HUDEP-2 (cell line): ENCODE measurements at regions not wholly inside any gene's neighbourhood (a gene's known extent, or its start where the extent isn't known, plus 50 kb on each side); places are given as distances from the start of the nearest gene placed in this dataset.
"Not testable (repeated sequence)": the region's sequence is repeated elsewhere in the genome, so short reads cannot be mapped to it uniquely, and the experiment has no call there.

Experiments used
- DNase-seq, 76 experiments: peaks; one replicate each; lab custom pipeline; 2025; ENCODE audit not compliant: unreplicated experiment in 76 of 76; lab: John Stamatoyannopoulos, UW

DNA sequence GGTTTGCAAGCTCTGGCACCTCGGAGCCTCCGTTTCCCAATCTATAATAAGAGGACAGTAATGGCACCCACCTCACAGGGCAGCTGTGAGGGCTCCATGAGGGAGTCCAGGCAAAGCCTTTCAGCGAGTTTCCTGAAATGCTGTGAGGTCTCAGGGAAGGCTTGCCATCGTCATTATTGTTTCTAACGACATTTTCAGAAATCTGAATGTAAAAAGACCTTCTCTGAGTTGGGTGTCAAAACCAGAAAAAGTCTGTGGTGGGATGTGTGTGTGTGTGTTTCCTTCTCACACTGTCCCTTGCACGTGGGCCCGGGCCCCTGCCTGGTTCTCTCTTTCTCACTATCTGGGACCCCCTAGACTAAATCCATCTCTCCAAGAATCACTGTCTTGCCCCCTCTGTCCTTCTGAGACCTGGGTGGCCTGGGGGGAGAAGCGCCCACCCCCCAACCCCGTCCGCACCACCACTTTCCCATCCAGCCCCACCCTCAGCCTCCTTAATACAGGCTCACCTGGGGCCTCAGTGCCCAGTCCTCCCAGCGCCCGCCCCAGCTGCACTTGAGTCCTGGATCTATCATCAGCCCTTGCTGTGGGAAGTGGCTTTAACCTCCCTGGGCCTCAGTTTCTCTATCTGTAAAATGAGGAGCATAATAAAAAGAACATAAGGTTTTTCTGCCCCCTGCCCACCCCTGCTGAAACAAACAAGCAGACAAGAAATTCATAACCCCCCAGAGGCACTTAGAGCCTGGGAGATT, 180.3 kb downstream of the C9orf50 start:
- no peak for DNase-seq

DNA sequence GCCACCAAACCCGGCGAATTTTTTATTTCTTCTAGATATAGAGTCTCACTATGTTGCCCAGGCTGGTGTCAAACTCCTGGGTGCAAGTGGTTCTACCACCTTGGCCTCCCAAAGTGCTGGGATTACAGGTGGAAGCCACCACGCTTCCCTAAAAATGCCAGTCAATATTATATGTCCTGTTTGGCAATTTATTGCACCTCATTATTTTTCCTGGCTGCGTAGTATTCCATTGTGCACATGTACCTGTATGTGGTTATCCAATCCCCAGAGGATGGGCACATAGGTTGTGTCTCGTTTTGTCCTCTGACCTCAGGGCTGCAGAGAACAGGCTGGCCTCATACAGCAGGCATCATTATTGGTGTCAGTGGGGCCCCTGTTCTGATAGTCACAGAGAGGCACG, 181.7 kb downstream of the C9orf50 start:
- DNase-seq: no peak

DNA sequence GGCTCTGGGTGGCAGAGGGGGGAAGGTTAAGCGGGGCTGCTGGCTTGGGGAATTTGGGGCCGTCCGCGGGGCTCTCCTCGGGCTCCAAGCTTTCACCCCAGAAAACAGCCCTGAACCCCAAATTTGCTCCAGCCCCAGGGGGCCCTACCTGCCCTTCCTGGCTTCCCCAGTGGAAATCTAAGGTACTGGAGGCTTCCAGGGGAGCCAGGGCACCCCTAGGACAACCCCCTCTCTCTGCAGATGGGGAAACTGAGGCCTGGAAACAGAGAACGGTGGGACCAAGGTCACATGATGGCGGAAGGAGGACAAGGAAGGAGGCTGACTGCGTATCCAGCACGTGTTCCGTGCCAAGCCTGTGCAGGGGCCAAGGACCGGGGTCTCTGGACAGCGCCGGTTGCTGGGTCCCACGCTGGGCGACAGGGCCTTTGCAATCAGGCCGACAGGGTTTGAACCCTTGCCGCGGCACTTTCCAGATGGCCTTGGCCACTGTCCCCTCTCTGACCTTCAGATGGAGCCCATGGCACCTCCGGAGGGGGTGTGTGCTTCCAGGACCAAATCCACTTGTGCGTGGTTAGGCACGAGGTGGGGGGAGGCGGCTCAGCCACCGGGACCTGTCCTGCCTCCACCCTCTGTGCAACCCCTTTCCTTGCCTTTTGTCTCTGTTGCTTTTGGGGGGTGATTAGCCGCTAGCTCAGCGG, 183.1 kb downstream of the C9orf50 start:
- no peak for DNase-seq

DNA sequence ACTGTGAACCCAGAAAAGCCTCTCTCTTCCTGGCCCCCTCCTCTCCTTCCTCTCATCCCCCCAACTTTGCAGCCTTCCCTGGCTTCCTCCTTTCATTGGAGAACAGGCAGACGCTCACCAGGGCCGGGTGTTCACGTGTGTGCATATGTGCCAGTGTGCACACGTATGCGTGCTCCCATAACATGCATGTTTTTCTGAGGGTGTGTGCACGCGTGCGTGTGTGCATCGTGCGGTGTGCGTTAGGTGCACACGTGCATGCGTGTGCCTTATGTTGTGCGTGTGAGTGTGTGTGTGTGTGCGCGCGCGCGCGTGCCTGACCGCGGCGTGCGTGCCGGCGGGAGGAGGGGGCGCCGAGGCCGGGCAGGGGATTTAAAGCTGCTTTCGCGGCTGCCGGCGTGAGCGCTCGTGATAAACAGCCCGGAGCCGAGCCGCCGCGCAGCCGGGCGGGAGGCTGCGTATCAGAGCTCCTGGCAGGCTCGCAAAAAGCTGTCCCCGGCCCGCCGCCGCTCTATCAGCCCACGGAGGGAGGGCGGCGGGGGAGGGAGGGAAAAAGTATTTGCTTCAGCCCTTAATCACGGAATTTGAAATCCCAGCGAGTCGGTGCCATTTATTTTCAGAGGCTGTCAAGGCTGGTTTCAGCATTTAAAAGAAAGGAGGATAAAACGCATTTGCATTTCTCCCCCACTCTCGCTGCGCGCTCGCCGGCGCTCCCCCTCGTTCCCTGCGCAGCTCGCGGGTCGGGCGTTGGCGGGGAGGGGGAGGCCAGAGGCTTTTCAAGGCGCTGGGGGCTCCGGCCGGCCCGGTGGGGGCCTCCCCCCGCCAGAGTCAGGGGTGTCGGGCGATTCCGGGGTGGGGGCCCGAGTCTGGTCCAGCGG, 183.9 kb downstream of the C9orf50 start:
- peak in 5 of 76 experiments; percentile 6 to 17 (median 8) for DNase-seq

DNA sequence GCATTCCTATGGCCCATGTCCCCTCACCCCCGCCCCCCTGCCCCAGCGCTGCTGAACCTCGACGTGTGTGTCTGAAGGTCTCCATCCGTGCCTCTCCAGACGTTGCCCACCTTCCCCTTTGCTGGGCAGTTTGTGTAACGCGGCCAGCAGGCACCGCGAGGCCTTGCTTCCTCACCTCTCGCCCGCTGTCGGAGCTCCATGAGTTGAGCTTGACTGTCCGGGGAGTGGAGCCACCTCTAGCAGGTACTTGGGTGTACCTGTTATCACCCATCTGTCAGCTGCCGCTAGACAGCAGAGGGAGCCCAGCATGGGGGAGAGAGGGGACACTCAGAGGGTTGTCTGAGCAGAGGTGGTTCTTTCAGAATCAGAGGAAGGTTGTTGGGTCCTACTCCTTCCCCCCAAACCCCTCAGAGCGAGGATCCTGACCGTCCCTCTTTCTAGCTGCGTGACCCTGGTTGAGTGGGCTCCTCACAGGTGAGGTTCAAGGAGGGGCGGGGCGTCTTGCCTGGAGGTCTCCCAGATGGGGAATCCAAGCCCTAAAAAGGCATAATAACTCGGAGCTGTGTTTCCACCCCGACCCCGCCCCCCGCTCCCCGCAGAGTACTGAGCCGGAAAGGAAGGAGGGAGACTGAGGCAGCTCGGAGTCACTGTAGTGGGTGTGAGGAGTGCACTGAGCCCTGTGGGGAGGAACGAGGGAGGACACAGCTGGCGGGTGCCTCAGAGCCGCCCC, 184.7 kb downstream of the C9orf50 start:
- no peak for DNase-seq

DNA sequence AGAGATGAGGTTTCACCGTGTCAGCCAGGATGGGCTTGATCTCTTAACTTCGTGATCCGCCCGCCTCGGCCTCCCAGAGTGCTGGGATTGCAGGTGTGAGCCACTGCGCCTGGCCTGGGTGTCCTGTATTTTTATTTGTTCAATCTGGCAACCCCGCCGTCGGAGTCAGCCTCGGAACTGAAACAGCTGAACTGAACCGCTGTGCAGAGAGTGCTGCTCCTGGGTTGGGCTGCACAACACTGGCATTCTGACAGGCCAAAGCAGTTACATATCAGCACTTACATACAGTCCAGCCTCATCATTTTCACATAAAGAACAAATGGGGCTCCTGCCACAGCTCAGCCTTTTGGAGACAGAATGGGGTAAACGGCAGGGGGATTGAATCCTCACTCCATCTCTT, 185.6 kb downstream of the C9orf50 start:
- no peak for DNase-seq

GRCh38 chr9:129434187-129434586, 186.7 kb downstream of the C9orf50 start:
- no peak for DNase-seq

DNA sequence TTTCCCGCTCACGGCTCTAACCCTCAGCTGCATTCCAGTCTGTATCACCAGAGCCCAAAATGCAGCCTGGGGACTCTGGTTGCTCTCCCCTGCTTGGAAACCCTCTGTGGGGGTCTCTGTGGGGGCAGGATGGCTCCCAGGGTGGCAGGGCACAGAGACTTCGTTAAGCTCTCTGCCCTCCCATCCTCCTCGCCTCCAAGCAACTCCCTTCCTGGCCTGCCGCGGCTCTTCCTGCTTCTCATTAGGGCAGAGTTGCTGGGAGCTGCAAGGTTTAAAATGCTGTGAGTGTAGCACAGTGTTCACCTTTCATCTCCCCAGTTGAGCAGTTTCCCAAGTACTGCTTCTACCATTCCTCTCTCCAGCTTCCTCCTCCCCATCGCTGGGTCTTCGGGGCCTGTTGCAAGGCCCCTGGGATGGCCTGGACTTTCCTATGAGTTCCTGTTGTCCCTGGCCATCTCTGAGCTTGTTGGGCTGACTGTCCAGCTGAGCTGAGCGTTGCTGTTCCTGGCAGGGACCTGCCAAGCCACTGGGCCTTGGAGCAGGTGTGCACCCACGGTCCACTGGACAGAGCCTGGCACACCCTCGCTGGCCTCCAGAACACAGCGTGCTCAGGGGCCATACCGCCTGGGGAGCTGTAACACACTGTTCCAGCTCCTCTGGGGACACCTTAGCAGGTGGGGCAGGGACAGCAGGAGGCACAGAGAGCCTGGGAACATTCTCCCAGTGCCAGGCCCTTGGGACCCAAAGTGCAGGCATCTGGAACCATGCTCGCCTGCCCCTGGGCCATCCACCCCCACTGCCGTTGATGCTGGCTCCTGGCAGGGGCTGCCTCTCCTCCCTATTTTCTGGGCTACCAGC, 188.4 kb downstream of the C9orf50 start:
- DNase-seq: no peak

DNA sequence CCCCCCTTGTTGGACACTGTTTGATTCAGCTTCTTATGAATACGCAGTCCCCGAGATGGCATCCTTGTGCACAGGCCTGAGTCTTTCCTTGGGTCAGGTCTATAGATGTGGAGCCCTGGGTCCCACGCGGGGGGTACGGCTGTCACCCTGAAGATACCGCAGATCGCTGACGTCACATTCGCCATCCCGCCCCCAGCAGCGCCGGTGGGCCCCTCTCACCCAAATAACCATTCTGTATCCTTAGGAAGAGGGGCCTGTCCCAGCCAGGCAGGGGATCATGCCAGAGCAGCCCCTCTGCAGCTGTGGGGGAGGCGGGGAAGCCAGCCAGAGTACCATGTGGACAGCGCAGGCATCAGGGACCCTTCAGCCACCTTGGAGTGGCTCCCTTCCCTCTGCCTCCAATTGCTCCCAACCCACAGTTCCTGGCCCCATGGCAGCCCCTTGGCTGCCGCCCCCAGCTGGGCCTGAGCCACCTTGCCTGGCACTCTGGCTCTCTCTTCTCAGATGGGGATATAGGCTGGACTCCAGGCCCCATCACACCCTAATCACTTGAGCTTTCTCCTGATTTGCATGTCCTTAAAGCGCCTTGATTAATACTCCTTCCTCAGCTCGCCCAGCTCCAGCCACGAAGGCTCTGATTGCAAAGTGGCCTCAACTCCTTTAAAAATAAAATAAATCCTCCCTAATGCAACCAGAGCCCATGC, 189.8 kb downstream of the C9orf50 start:
- DNase-seq: no peak

DNA sequence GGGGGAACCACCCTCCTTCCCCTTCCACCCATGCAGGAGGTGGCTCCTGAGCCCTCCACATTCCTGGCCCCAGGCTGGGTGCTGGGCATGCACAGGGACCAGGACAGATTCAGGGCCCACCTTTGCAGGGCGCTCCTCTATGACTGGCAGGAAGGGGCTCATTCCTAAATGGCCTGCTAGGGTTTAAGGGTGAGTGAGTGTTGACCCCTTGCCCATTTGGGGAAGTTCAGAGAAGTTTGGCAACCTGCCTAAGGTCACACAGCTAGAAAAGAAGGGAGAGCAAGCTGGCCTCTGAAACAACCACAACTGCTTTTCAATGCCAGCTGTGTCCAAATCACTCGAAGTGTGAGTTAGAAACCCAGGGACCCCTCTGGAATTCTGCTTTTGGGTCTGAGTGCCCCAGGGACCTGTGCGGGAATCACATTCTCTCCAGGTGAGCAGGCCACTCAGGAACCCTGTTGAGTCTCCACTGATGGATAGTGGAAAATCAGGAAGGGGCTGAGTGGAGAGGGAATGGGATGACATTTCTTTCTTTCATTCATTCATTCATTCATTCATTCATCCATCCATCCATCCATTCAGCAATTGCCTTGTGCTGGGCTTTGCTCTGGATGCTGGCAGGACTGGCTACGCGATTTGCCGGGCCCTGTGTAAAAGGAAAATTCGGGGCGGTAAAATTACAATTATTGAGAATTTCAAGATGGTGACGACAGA, 191.9 kb downstream of the C9orf50 start:
- DNase-seq: no peak

GRCh38 chr9:129427149-129427548, 193.8 kb downstream of the C9orf50 start:
- no peak for DNase-seq

DNA sequence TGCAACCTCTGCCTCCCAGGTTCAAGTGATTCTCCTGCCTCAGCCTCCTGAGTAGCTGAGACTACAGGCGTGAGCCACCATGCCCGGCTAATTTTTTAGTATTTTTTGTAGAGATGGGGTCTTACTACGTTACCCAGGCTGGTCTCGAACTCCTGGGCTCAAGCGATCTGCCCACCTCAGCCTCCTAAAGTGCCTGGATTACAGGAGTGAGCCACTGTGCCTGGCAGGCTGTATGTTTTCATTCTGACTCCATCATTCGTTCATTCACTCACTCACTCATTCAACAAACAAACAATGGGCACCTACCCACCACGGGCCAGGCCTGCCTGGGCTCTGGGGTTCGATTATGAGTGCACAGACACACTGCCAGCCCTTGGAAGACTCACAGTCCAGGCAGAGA, 197.1 kb downstream of the C9orf50 start:
- DNase-seq: not testable (repeated sequence)

DNA sequence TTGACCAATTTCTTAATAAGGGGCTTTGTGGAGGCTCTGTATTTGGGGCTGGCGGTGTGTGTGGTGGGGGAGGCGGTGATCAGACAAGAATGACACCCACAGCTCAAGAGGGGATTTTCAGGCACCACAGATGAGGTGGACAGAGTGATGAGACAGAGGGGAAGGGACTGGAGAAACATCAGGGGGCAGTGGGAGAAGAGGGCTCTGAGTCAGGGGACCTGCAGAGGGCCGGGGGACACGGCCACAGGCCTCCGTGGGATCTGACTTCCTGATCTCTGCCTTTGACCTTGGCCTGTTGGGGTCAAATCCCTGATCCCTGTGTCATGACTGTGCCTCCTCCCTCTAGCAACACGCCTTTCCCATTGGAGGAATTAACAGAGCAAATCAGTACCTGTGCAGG, 197.7 kb downstream of the C9orf50 start:
- no peak for DNase-seq

DNA sequence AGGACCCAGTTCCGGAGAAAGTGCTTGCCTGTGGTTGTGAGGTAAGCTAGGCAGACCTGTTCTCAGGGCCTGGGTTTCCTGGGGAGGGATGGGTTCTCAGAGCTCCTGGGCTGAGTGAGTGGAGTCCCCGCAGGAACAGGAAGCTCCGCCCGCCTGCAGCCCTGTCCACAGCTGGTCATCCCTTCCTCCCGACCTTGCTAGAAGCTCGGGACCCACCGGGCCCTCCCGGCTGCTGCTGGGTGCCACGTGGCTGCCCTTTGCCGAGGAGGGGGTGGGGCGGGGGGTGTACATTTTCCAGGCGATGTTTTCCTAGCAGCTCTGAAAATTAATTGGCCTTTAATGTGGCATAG, 198.1 kb downstream of the C9orf50 start:
- no peak for DNase-seq

GRCh38 chr9:129422032-129422842, 198.7 kb downstream of the C9orf50 start:
- no peak for DNase-seq

DNA sequence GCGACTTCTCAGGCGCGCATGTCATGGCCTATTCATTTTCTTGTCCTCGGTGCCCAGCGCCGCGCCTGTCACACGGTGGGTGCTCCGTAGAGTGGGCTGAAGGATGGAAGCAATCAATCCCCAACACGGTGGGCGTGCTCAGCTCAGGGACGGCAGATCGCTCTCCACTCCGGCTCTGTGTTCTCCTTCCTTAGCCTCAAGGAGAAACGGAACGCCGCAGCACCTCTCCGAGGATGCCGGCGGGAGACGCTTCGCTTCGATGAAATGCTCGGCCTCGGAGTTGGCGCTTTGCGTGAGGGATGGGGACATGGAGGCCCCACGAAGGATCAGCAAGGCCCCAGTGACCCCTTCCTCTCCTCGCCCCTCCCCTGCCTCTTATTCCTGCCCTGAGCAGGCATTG, 199.5 kb downstream of the C9orf50 start:
- no peak for DNase-seq

DNA sequence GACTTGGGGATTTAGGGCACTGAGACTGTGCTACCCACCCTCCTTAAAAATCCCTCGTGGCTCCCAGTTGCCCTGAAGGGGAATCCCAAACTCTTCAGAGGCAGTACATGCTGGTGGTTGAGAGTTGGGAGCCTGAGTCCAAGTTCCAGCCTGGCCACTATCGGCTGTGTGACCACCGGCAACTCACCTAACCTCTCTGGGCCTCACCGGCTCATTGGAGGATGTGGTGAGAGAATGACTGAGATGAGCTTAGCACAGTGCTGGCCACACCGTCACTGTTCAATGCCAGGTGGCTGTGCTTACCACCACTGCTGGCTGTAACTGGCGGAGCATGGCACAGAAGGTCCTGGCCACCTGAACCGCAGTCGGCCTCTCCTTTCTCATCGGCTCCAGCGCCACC, 200.2 kb downstream of the C9orf50 start:
- DNase-seq: no peak

GRCh38 chr9:129419382-129419899, 201.5 kb downstream of the C9orf50 start:
- DNase-seq: no peak
